Amniotic epithelial cell (primary cell): ENCODE measurements at regions not wholly inside any gene's neighbourhood (a gene's known extent, or its start where the extent isn't known, plus 50 kb on each side); places are given as distances from the start of the nearest gene placed in this dataset.

Experiments used
- DNase-seq: peaks from one replicate; pipeline ENCODE4 v3.0.0-alpha.2; 2010; ENCODE audit warnings: low read depth

- DNase-seq: no peak
Observed at GRCh38 chr3:153314038-153314437, 152.0 kb downstream of the RAP2B start.

DNA sequence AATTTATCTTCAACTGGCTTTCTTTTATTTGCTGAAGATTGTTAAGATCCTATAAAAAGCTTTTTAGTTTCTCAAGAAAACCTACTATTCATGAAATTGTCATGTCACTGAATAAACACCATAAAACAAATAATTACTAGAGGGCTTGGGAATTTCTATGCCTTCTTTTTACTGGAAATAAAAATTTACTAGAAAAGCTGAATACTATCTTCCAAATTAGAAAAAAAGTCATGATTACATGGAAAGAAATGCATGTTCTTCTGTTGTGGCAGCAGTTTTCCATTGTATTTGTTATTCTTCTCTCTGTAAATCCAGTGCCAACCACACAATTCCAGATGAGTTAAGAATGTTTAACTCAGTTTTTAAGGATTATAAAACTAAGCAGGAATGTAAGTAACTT is 153.8 kb downstream of the RAP2B start:
- no peak for DNase-seq

- DNase-seq: no peak
Observed at GRCh38 chr3:153319705-153320554, 157.9 kb downstream of the RAP2B start.

DNA sequence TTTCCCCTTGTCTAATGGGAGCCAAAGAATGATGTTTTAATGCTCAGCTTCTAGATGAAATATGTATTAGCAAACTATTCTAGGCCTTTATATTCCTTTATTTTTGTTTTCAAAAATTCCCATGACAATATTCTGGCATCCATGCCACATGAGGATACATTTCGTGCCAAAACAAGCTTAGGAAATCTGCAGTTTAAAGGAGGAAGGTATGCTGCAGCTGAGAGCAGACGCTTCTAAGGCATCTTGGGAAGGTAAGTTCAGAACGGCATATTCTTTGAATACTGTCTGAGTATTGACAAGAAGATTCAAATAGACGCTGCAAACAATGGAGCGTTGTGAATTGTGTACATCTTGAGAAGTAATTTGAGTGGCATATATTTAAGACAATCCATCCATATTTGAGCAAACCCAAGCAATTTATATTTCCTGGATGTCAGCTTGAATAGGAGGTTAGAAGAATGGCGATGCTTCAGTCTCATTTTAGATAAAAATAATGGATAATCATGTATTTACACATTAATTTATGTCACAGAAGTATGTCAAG is 158.6 kb downstream of the RAP2B start:
- no peak for DNase-seq

DNA sequence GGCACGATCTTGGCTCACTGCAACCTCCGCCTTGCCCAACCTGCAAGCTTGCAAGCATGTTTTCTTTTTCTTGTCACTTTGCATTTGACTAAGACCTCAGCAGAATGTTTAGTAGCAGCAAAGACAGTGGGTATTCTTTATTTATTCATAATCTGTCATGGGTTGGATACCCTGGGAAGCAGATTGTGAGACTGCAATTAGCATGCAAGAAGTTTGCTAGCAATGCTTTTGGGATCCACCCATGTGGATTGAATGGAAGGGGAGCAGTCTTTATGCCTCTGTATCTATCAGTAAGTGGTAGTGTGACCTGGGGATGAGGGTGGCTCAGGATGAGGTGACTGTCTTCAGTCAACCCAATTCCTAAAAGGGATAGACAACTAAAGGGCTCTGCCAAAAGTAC is 166.7 kb downstream of the RAP2B start:
- no peak for DNase-seq

DNA sequence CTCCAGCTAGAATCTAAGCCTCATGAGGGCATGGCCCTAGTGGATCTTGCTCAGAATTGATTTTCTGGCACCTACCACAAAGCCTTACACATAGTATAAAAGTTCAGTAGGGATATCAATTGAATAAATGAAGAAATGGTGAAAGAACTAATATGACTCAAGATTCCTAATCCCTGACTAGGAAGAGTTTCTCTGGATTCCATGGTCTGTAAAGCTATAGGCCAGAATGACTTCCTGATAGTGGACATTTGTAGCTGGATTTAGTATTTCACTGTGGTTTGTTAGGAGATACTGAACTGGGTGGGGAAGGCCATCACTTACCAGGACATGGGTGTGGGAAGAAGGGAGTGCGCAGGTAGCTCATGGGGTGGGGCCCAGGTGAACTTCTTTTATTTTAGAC is 168.9 kb downstream of the RAP2B start:
- DNase-seq: no peak

- no peak for DNase-seq
Observed at GRCh38 chr3:153331676-153332075, 169.7 kb downstream of the RAP2B start.

DNA sequence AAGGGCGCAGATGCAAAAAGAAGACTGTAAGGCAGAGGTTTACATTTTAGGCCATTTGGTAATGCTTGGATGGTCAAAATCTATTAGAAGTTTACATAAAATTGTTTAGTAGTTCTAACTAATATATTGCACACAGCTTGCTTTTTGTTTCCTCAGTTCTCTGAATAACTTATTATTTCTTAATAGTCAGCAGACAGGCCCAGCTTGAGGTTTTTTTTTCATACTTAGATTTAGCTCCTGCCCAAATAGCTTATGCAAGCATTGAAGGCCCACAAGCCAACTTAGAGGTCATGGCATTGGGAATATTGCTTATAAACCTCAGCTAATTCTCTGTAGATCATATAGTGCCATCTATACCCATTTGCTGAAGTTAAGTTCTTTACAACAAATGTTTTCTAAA is 172.5 kb downstream of the RAP2B start:
- no peak for DNase-seq

DNA sequence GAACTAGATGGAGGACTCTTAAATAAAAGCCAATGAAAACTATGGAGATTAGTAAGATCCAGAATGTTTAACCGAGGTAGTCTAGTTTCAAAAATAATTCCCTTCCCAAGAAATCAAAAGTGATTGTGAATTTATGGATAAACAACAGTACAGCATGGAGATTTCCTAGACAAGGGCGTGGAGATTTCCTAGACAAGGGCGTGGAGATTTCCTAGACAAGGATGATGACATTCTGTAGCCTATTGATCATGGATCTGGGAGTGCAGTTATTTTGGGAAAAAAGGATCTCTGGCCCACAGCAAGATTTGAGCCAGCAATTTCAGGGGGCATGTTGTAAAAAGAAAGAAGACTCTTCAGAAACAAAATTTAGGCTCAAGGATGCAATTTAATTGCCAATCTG is 175.3 kb downstream of the RAP2B start:
- DNase-seq: no peak

DNA sequence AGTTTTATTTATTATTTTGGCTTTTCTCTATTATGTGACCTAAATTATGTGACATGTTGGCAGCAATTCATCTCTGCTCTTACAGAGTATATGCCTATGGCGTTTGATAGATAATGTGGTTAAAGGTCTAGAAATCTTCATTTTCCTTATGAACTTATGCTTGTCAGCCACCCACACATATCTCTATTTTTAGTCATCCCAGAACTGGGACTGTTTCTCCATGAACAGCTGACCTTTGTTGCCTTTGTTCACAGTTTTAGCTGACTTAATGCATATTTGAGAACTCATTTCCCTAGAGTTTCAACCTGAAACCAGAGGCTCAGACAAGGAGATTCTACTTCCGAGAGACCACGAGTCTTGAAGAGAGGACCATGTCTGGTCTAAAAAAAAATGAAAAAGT is 176.5 kb downstream of the RAP2B start:
- DNase-seq: peak; percentile 75

GRCh38 chr3:153339065-153339464 is 177.0 kb downstream of the RAP2B start:
- DNase-seq: no peak

GRCh38 chr3:153343988-153344782 is 182.2 kb downstream of the RAP2B start:
- DNase-seq: no peak

DNA sequence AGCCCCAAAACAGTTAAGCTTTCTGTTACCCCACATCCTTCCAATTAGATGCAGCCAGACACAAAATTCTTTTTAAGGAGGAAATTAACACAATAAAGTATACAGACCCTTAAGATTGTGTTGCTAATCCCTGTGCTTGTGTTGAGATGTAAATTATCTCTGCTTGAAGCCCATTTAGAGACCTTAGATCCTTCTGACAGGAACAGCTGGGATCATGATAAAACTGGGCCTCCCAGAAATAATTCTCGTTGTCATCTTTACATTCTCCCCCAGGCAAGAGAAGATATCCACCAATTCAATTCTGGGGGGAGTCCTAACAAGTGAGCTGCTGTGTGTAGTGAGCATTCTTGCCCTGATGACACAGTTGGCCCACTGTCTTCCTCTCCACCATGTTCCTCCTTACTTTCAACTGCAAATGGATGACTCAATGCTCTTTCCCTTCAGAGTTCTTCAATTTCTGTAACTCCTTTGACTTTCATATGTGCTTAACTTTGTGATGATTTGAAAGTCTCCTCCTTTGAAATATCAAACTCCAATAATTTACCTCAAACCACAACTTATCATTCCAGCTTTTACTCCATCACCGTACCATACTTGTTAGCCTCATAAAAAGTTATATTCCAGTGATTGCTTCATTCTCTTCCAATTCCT is 186.6 kb downstream of the RAP2B start:
- DNase-seq: peak; percentile 50

- DNase-seq: no peak
Observed at GRCh38 chr3:153349108-153349499, 187.1 kb downstream of the RAP2B start.

- DNase-seq: peak; percentile 92
Observed at GRCh38 chr3:153350420-153350819, 188.4 kb downstream of the RAP2B start.

- peak; percentile 94 for DNase-seq
Observed at GRCh38 chr3:153354641-153355040, 192.6 kb downstream of the RAP2B start.

GRCh38 chr3:153355559-153355958 is 193.5 kb downstream of the RAP2B start:
- DNase-seq: no peak

DNA sequence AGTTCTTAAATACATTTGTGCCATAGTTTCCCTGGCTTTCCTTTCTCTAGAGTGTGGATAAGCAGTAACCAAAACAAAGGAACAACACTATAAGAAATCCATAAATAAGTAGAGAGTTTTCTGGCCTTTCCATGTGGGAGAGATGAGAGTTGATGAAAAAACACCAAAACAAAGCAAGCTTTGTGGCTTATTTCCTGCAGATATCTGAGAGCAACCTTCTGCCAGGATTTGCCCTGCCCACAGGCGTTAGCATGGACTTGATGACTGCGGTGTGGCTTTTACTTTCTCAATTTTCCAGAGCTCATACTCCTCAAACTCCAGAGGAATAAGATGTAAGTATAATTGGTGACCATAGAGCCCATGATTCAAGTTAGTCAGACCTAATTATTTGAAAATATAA is 194.9 kb downstream of the RAP2B start:
- no peak for DNase-seq

GRCh38 chr3:153357436-153357835 is 195.4 kb downstream of the RAP2B start:
- DNase-seq: no peak

- no peak for DNase-seq
Observed at GRCh38 chr3:153369561-153370374, 207.7 kb downstream of the RAP2B start.

DNA sequence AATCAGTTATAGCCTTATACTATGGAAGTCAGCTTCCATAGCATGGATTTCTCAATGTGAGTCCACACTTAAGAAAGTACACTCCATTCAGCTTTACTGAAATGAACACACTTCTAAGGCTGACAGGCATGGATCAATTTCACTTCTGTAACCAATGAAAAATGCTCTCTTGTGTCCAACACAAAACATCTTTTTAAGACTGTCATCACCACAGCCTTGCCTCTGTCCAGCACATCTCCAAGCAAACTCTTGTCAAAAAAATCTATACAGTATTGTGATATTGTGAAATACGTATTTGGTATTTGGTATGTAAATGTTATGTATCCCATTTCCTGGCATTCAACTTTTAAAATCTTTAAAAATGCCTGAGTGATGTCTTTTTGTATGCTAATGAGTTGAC is 208.7 kb downstream of the RAP2B start:
- DNase-seq: no peak

DNA sequence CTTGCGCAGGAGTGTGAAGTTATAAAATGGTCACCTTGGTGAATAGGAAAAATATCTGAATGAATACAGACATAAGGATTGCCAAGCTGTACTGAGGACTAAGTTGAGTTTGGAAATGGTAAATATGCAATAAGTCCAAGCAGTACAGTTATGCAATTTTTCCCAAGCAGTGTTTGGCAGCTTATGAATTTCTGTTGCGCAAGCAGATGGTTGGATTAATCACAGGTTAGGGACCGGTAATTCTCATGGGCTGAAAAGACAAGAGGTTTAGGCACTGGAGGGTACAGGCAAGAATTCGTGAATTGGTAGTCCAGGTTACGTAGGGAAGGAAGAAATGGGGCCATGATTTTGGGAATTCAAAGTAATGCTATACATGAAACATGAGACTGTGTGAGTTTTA is 210.3 kb downstream of the RAP2B start:
- DNase-seq: peak; percentile 86
